Astrocyte (in vitro differentiated cells and primary cell): ENCODE measurements at regions not wholly inside any gene's neighbourhood (a gene's known extent, or its start where the extent isn't known, plus 50 kb on each side); places are given as distances from the start of the nearest gene placed in this dataset.

Experiments
- DNase-seq: peaks from one replicate; pipeline ENCODE4 v3.0.0-alpha.2; 2010; ENCODE audit warnings: low read depth
- FAIRE-seq: peaks from 2 replicates; lab custom pipeline; 2011; peaks lifted over from hg19 to GRCh38; lab: Jason Lieb, UNC
- H2AFZ ChIP-seq: 2 replicates; pipeline ENCODE4 v1.6.0; 2012; ENCODE audit warnings: low read depth, low read length, inconsistent platforms
- H3K27ac ChIP-seq: 2 replicates; pipeline ENCODE4 v1.5.1; 2011; ENCODE audit warnings: low read depth, low read length, inconsistent platforms
- H3K27me3 ChIP-seq: 2 replicates; pipeline ENCODE4 v1.6.0; 2011; ENCODE audit warnings: low read length, inconsistent platforms; ENCODE audit not compliant: insufficient read depth
- H3K36me3 ChIP-seq: 2 replicates; pipeline ENCODE4 v1.5.1; 2011; ENCODE audit warnings: low read length, inconsistent platforms; ENCODE audit not compliant: insufficient read depth
- H3K4me1 ChIP-seq: 2 replicates; pipeline ENCODE4 v1.5.1; 2011; ENCODE audit warnings: low read length, inconsistent platforms; ENCODE audit not compliant: insufficient read depth
- H3K4me2 ChIP-seq: 2 replicates; pipeline ENCODE4 v1.6.0; 2012; ENCODE audit warnings: low read length, inconsistent platforms
- H3K4me3 ChIP-seq: 2 replicates; pipeline ENCODE4 v1.5.1; 2011; ENCODE audit warnings: low read depth, mild to moderate bottlenecking, low read length, inconsistent platforms; ENCODE audit not compliant: insufficient read depth
- H3K79me2 ChIP-seq: 2 replicates; pipeline ENCODE4 v1.6.0; 2012; ENCODE audit warnings: mild to moderate bottlenecking, low read length, inconsistent platforms; ENCODE audit not compliant: insufficient read depth
- H3K9ac ChIP-seq: 2 replicates; pipeline ENCODE4 v1.6.0; 2012; ENCODE audit warnings: mild to moderate bottlenecking, low read length, inconsistent platforms
- H3K9me3 ChIP-seq: 2 replicates; pipeline ENCODE4 v1.5.1; 2012; ENCODE audit warnings: low read depth, mild to moderate bottlenecking, low read length, inconsistent platforms; ENCODE audit not compliant: insufficient read depth
- H4K20me1 ChIP-seq: 2 replicates; pipeline ENCODE4 v1.6.0; 2012; ENCODE audit warnings: low read length, inconsistent platforms; ENCODE audit not compliant: insufficient read depth
- H3K27ac Mint-ChIP-seq: one replicate; pipeline ENCODE4 v1.8.0; 2021; ENCODE audit warnings: mild to moderate bottlenecking, mixed read lengths; ENCODE audit not compliant: unreplicated experiment
- H3K27me3 Mint-ChIP-seq: one replicate; pipeline ENCODE4 v1.8.0; 2021; ENCODE audit warnings: low read depth, mixed read lengths; ENCODE audit not compliant: unreplicated experiment
- H3K36me3 Mint-ChIP-seq: one replicate; pipeline ENCODE4 v1.8.0; 2021; ENCODE audit warnings: low read depth, mixed read lengths; ENCODE audit not compliant: unreplicated experiment
- H3K4me1 Mint-ChIP-seq: one replicate; pipeline ENCODE4 v1.8.0; 2021; ENCODE audit warnings: low read depth, mixed read lengths; ENCODE audit not compliant: unreplicated experiment
- H3K4me3 Mint-ChIP-seq: one replicate; pipeline ENCODE4 v1.8.0; 2021; ENCODE audit warnings: mild to moderate bottlenecking, moderate library complexity, mixed read lengths; ENCODE audit not compliant: unreplicated experiment
- H3K9me3 Mint-ChIP-seq: one replicate; pipeline ENCODE4 v1.8.0; 2021; ENCODE audit warnings: mild to moderate bottlenecking, mixed read lengths; ENCODE audit not compliant: unreplicated experiment
- EZH2 ChIP-seq: IDR thresholded peaks from 2 replicates; pipeline ENCODE4 v1.6.1; 2012; ENCODE audit warnings: mild to moderate bottlenecking, low read length, inconsistent platforms; ENCODE audit not compliant: insufficient read depth
- TF ChIP-seq, protein P1 (sequence below): IDR thresholded peaks from 2 replicates; pipeline ENCODE4 v1.5.1; 2011; ENCODE audit warnings: low read depth, mild to moderate bottlenecking, inconsistent platforms, low read length, moderate library complexity; ENCODE audit not compliant: insufficient read depth

DNA sequence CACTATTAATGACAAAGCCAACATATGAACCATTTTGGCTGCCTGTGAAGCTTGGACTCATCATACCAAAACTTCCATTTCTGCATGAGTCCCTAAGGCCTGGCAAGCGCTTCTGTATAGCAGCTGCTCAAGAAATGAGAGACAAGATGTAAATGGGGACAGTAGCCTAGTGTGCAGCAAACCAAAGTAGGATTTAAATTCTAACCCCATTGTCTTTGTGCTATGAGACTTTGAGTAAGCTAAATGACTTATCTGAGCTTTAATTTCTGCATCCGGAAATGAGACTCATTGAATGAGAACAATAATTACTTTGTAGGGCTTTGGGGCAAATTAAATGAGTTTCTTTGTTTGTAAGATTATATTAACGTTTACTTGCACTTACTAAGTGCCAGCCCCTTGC lies 536.4 kb upstream of the CDH7 start:
- H3K27me3 Mint-ChIP-seq, result no peaks in the 10 kb centered on the region
- Histone ChIP-seq H3K27me3 (no peaks in the 10 kb centered on the region), H2AFZ (no peak overlapping the region), H3K27ac (no peak overlapping the region), H3K79me2 (no peaks in the 10 kb centered on the region), H3K4me2 (no peak overlapping the region), H3K9me3 (no peaks in the 10 kb centered on the region), H3K4me1 (no peaks in the 10 kb centered on the region), H4K20me1 (no peaks in the 10 kb centered on the region), H3K9ac (no peak overlapping the region), H3K4me3 (no peak overlapping the region), H3K36me3 (no peaks in the 10 kb centered on the region)
- DNase-seq (no peak), FAIRE-seq (no peak)
- TF ChIP-seq EZH2, result no peak
- TF ChIP-seq, protein P1, sequence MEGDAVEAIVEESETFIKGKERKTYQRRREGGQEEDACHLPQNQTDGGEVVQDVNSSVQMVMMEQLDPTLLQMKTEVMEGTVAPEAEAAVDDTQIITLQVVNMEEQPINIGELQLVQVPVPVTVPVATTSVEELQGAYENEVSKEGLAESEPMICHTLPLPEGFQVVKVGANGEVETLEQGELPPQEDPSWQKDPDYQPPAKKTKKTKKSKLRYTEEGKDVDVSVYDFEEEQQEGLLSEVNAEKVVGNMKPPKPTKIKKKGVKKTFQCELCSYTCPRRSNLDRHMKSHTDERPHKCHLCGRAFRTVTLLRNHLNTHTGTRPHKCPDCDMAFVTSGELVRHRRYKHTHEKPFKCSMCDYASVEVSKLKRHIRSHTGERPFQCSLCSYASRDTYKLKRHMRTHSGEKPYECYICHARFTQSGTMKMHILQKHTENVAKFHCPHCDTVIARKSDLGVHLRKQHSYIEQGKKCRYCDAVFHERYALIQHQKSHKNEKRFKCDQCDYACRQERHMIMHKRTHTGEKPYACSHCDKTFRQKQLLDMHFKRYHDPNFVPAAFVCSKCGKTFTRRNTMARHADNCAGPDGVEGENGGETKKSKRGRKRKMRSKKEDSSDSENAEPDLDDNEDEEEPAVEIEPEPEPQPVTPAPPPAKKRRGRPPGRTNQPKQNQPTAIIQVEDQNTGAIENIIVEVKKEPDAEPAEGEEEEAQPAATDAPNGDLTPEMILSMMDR, result no peak
- no peaks in the 10 kb centered on the region for H3K9me3 Mint-ChIP-seq
- H3K36me3 Mint-ChIP-seq, result no peaks in the 10 kb centered on the region
- H3K27ac Mint-ChIP-seq, result no peak overlapping the region
- no peaks in the 10 kb centered on the region for H3K4me1 Mint-ChIP-seq
- H3K4me3 Mint-ChIP-seq, result no peak overlapping the region

DNA sequence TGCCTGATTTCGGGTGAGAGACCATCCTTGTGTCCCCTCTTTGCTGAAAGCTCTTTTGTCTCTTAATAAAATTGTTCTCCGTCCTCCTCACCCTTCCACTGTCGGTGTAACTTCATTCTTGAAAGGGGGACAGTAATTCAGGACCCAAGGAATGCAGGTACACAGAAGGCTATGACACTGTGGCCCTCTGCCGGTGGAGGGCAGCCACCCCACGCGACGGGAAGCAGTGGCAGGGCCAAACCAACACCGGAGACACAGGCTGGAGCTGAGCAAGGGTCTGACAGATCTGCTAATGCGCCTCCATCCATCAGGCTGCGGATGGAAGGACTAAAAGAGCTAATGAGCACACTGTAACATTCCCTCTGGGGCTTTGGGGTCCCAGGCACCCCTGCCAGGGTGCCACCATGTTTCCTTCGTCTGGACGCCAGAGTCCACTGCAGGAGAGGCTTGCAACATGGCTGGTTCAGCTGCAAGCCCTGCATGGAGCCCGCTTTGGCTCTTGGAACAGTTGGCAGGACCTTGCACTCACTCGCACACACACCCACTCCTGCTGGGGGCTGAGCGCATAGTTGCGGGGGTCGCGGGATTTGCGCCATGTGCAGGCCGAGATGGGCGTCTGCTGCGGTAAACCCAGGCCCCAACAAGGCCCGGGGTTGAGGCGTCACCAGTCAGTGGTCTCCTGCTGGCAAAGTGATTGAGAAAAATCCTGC lies 544.1 kb upstream of the CDH7 start:
- Histone ChIP-seq H3K79me2 (no peaks in the 10 kb centered on the region), H2AFZ (no peak overlapping the region), H4K20me1 (no peaks in the 10 kb centered on the region), H3K4me2 (no peak overlapping the region), H3K4me1 (no peaks in the 10 kb centered on the region), H3K27me3 (no peaks in the 10 kb centered on the region), H3K36me3 (no peaks in the 10 kb centered on the region), H3K9ac (no peak overlapping the region), H3K27ac (no peak overlapping the region), H3K4me3 (no peak overlapping the region), H3K9me3 (peaks cover 11% of the 10 kb centered on the region)
- H3K9me3 Mint-ChIP-seq, result no peaks in the 10 kb centered on the region
- H3K36me3 Mint-ChIP-seq, result no peaks in the 10 kb centered on the region
- H3K4me1 Mint-ChIP-seq, result no peaks in the 10 kb centered on the region
- no peaks in the 10 kb centered on the region for H3K27me3 Mint-ChIP-seq
- no peak overlapping the region for H3K27ac Mint-ChIP-seq
- DNase-seq (no peak), FAIRE-seq (no peak)
- H3K4me3 Mint-ChIP-seq, result no peak overlapping the region
- TF ChIP-seq, protein P1, result no peak
- no peak for TF ChIP-seq EZH2

DNA sequence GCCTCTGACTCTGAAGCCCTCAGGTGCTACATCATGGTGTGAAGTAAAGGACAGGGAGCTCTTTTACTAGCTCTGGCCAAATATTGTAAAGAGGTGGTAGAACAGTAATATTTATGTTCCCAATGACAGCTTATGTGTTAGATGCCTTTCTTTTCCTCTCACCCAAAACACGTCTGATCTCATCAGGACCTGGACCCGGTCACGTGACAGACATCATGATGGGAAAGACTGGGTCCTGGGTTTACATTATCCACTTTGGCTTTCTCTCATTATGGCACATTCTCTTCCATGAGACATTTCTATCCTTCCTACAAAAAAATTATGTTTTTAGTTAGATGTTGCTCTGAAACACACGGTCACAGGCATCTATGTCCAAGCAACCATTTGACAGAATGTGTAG lies 548.7 kb upstream of the CDH7 start:
- no peaks in the 10 kb centered on the region for H3K27me3 Mint-ChIP-seq
- Histone ChIP-seq H3K79me2 (no peaks in the 10 kb centered on the region), H3K9me3 (peaks cover 11% of the 10 kb centered on the region), H3K4me1 (no peaks in the 10 kb centered on the region), H3K4me2 (no peak overlapping the region), H4K20me1 (no peaks in the 10 kb centered on the region), H3K27ac (no peak overlapping the region), H2AFZ (no peak overlapping the region), H3K4me3 (no peak overlapping the region), H3K9ac (no peak overlapping the region), H3K27me3 (no peaks in the 10 kb centered on the region), H3K36me3 (no peaks in the 10 kb centered on the region)
- no peak for FAIRE-seq
- H3K9me3 Mint-ChIP-seq, result no peaks in the 10 kb centered on the region
- H3K4me3 Mint-ChIP-seq, result no peak overlapping the region
- no peaks in the 10 kb centered on the region for H3K36me3 Mint-ChIP-seq
- DNase-seq, result no peak
- H3K27ac Mint-ChIP-seq, result no peak overlapping the region
- TF ChIP-seq, protein P1, result no peak
- TF ChIP-seq EZH2, result no peak
- H3K4me1 Mint-ChIP-seq, result no peaks in the 10 kb centered on the region
